Activated naive CD8-positive, alpha-beta T cell treated with anti-CD3 and anti-CD28 coated beads for 36 hours (primary cell): ENCODE measurements at regions not wholly inside any gene's neighbourhood (a gene's known extent, or its start where the extent isn't known, plus 50 kb on each side); places are given as distances from the start of the nearest gene placed in this dataset.

Experiments
- DNase-seq: peaks from one replicate; pipeline ENCODE4 v3.0.0; 2021
- H3K27ac Mint-ChIP-seq: one replicate; pipeline ENCODE4 v1.8.0; 2022; ENCODE audit warnings: mild to moderate bottlenecking, moderate library complexity, mixed read lengths
- H3K27me3 Mint-ChIP-seq: one replicate; pipeline ENCODE4 v1.8.0; 2022; ENCODE audit warnings: mild to moderate bottlenecking, mixed read lengths
- H3K36me3 Mint-ChIP-seq: one replicate; pipeline ENCODE4 v1.8.0; 2021; ENCODE audit warnings: mild to moderate bottlenecking, mixed read lengths
- H3K4me1 Mint-ChIP-seq: one replicate; pipeline ENCODE4 v1.8.0; 2021; ENCODE audit warnings: mixed read lengths
- H3K4me3 Mint-ChIP-seq: one replicate; pipeline ENCODE4 v1.8.0; 2022; ENCODE audit warnings: mild to moderate bottlenecking, moderate library complexity, mixed read lengths
- H3K9me3 Mint-ChIP-seq: one replicate; pipeline ENCODE4 v1.8.0; 2022; ENCODE audit warnings: mixed read lengths

DNA sequence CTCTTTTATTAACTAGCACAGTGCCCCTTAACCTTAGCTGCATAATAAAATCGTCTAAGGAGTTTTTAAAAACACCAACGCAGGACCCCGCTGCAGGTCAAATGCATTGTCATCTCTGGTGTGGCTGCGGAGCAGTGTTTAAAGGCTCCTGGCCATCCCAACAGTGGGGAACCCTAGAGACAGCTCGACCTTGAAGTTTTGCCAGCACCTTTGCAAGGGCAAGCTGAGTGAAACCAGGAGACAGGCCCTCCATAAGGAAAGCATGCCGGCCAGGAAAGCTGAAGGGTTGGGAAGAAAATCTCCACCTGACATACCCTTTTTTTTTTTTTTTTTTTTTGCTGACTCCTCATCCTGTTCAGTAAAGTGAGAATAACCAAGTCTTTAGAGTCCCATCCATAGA, 349.0 kb downstream of the CMPK2 start:
- Mint-ChIP-seq H3K4me3 (no peak overlapping the region), H3K27ac (no peak overlapping the region), H3K27me3 (peaks cover 7% of the 10 kb centered on the region), H3K9me3 (no peaks in the 10 kb centered on the region), H3K36me3 (no peaks in the 10 kb centered on the region), H3K4me1 (no peaks in the 10 kb centered on the region)
- no peak for DNase-seq

GRCh38 chr2:6518361-6518760, 347.3 kb downstream of the CMPK2 start:
- no peak overlapping the region for H3K27ac Mint-ChIP-seq
- H3K27me3 Mint-ChIP-seq: peaks cover 8% of the 10 kb centered on the region
- H3K36me3 Mint-ChIP-seq: no peaks in the 10 kb centered on the region
- no peak for DNase-seq
- no peak overlapping the region for H3K4me3 Mint-ChIP-seq
- no peaks in the 10 kb centered on the region for H3K9me3 Mint-ChIP-seq
- no peaks in the 10 kb centered on the region for H3K4me1 Mint-ChIP-seq

- Mint-ChIP-seq H3K36me3 (no peaks in the 10 kb centered on the region), H3K27ac (no peak overlapping the region), H3K9me3 (no peaks in the 10 kb centered on the region), H3K4me3 (no peak overlapping the region), H3K27me3 (peaks cover 4% of the 10 kb centered on the region), H3K4me1 (no peaks in the 10 kb centered on the region)
- no peak for DNase-seq
Observed at GRCh38 chr2:6523476-6523875, 342.2 kb downstream of the CMPK2 start.

DNA sequence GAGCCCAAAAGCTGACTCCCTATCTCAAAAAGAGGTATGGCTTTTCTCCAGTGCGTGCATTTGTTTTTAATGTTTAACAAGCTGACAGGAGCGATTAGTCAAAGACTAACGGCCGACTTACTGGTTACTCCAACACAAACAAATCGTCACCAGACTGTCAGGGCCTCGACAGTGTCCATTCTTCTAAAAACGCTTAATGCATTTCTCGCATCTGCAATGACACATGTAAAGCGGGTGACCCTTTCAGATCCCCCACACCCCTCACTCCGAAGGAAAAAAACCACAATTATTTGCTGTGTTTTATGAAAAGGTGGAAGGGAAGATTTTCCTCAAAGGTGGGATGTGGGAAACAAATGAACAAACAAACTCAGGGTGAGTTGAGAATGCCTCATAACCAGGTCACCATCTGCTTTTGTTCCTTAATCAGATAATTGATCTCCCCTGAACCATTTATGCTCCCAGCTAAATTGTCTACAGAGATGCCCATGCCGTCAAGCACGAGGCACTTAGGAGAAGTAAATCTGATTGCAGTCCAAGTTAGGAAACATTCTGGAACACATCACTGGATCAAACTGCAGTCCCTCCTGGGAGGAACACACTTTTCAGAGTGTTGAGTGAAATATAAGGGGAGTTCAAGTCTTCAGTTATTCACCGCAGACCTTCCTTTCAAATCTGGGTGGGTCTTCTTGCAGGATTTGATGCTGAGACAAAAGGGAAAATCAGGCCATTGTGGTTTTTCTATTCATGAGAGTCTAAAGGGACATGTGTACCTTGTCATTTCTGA, 340.8 kb downstream of the CMPK2 start:
- H3K27me3 Mint-ChIP-seq: peaks cover 4% of the 10 kb centered on the region
- H3K9me3 Mint-ChIP-seq: no peaks in the 10 kb centered on the region
- no peak overlapping the region for H3K4me3 Mint-ChIP-seq
- no peak for DNase-seq
- H3K27ac Mint-ChIP-seq: no peak overlapping the region
- no peaks in the 10 kb centered on the region for H3K36me3 Mint-ChIP-seq
- H3K4me1 Mint-ChIP-seq: no peaks in the 10 kb centered on the region

GRCh38 chr2:6525475-6525964, 340.2 kb downstream of the CMPK2 start:
- H3K9me3 Mint-ChIP-seq: no peaks in the 10 kb centered on the region
- no peaks in the 10 kb centered on the region for H3K36me3 Mint-ChIP-seq
- H3K4me1 Mint-ChIP-seq: no peaks in the 10 kb centered on the region
- no peak overlapping the region for H3K4me3 Mint-ChIP-seq
- DNase-seq: no peak
- peaks cover 4% of the 10 kb centered on the region for H3K27me3 Mint-ChIP-seq
- H3K27ac Mint-ChIP-seq: no peak overlapping the region

- no peaks in the 10 kb centered on the region for H3K4me1 Mint-ChIP-seq
- DNase-seq: no peak
- no peak overlapping the region for H3K27ac Mint-ChIP-seq
- H3K27me3 Mint-ChIP-seq: peaks cover 4% of the 10 kb centered on the region
- H3K36me3 Mint-ChIP-seq: no peaks in the 10 kb centered on the region
- H3K4me3 Mint-ChIP-seq: no peak overlapping the region
- H3K9me3 Mint-ChIP-seq: no peaks in the 10 kb centered on the region
Observed at GRCh38 chr2:6526093-6526824, 339.4 kb downstream of the CMPK2 start.

GRCh38 chr2:6531304-6531703, 334.4 kb downstream of the CMPK2 start:
- DNase-seq: no peak
- Mint-ChIP-seq H3K9me3 (no peaks in the 10 kb centered on the region), H3K27ac (no peak overlapping the region), H3K27me3 (peaks cover 13% of the 10 kb centered on the region), H3K4me3 (no peak overlapping the region), H3K36me3 (no peaks in the 10 kb centered on the region), H3K4me1 (no peaks in the 10 kb centered on the region)

- Mint-ChIP-seq H3K4me3 (no peak overlapping the region), H3K4me1 (no peaks in the 10 kb centered on the region), H3K27me3 (peaks cover 13% of the 10 kb centered on the region), H3K36me3 (no peaks in the 10 kb centered on the region), H3K9me3 (no peaks in the 10 kb centered on the region), H3K27ac (no peak overlapping the region)
- no peak for DNase-seq
Observed at GRCh38 chr2:6535572-6535971, 330.1 kb downstream of the CMPK2 start.

DNA sequence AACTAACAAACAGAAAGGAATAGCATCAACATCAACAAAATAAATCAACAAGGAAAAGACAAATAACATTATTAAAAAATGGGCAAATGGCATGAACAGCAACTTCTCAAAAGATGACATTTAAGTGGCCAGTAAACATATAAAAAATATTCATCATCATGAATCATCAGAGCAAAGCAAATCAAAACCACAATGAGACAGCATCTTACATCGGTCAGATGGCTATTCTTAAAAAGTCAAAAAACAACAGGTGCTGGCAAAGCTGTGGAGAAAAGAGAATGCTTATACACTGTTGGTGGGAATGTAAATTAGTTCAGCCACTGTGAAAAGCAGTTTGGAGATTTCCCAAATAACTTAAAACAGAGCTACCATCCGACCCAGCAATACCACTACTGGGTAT, 327.1 kb downstream of the CMPK2 start:
- Mint-ChIP-seq H3K4me1 (no peaks in the 10 kb centered on the region), H3K36me3 (no peaks in the 10 kb centered on the region), H3K4me3 (no peak overlapping the region), H3K27me3 (peaks cover 20% of the 10 kb centered on the region), H3K27ac (no peak overlapping the region), H3K9me3 (no peaks in the 10 kb centered on the region)
- DNase-seq: no peak

- Mint-ChIP-seq H3K27me3 (peaks cover 7% of the 10 kb centered on the region), H3K4me3 (no peak overlapping the region), H3K4me1 (no peaks in the 10 kb centered on the region), H3K36me3 (no peaks in the 10 kb centered on the region), H3K9me3 (peaks cover 1% of the 10 kb centered on the region), H3K27ac (no peak overlapping the region)
- DNase-seq: no peak
Observed at GRCh38 chr2:6545336-6545735, 320.4 kb downstream of the CMPK2 start.

DNA sequence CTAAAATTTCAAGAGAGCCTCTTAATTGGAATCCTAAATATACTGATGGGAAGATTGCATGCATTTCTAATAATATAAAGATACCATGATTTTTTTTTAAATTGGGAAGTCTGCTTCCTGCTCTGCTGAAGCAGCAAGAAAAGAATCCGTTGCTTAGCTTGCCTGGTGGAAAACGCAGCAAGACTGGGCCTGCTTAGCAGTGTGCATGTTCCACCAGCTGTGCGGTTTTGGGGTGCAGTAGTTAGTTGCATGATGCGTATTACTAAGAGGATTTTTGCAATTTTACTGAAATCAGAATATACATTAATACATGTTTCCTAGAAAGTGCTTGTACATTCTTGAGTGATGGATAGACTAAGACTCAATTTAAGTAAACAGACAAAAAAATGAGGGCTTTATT, 319.9 kb downstream of the CMPK2 start:
- H3K36me3 Mint-ChIP-seq: no peaks in the 10 kb centered on the region
- DNase-seq: no peak
- no peak overlapping the region for H3K4me3 Mint-ChIP-seq
- peaks cover 1% of the 10 kb centered on the region for H3K9me3 Mint-ChIP-seq
- no peak overlapping the region for H3K27ac Mint-ChIP-seq
- H3K27me3 Mint-ChIP-seq: peaks cover 7% of the 10 kb centered on the region
- no peaks in the 10 kb centered on the region for H3K4me1 Mint-ChIP-seq

DNA sequence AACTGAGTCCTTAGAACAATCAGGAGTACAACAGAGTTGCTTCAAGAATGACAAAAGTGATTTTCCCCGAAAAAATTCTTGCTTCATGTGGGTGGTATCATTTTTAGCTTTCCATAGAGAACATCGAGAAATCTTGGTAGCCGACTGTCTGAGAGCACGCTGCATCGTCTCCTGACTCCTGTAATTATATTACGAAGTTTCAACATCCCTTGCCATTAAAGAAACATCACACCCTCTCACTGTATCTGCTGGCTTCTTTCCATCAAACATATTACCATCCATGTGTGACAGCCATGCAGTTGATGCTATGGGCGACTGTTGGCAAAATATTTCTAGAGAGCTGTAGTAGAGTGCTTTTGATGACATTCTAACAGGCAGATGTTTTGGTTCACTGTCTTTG, 311.2 kb downstream of the CMPK2 start:
- Mint-ChIP-seq H3K4me1 (no peaks in the 10 kb centered on the region), H3K4me3 (no peak overlapping the region), H3K36me3 (no peaks in the 10 kb centered on the region), H3K27me3 (no peaks in the 10 kb centered on the region), H3K9me3 (no peaks in the 10 kb centered on the region), H3K27ac (no peak overlapping the region)
- DNase-seq: no peak

GRCh38 chr2:6556755-6557154, 309.0 kb downstream of the CMPK2 start:
- Mint-ChIP-seq H3K4me3 (no peak overlapping the region), H3K4me1 (no peaks in the 10 kb centered on the region), H3K36me3 (no peaks in the 10 kb centered on the region), H3K9me3 (no peaks in the 10 kb centered on the region), H3K27me3 (no peaks in the 10 kb centered on the region), H3K27ac (no peak overlapping the region)
- no peak for DNase-seq

DNA sequence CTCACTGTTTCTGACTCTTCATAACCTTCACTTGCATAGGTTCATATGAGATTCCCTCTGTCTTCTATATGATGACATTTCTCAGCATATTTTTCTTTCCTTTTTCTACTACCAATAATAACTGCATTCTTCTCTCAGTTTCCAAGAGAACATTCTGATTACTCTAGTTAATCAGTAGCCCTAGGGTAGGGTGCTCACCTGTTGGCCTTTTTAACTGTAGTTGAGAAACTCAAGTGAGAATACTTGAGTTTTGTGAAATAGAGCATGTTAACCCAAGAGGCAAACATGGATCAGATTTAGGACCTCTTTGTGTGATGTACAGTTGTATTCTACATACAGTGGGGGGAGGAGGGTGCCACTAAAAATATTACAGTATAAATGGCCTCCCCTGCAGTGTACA, 308.0 kb downstream of the CMPK2 start:
- Mint-ChIP-seq H3K4me3 (no peak overlapping the region), H3K9me3 (no peaks in the 10 kb centered on the region), H3K27me3 (no peaks in the 10 kb centered on the region), H3K36me3 (no peaks in the 10 kb centered on the region), H3K4me1 (no peaks in the 10 kb centered on the region), H3K27ac (no peak overlapping the region)
- no peak for DNase-seq

GRCh38 chr2:6562771-6563170, 302.9 kb downstream of the CMPK2 start:
- no peak overlapping the region for H3K27ac Mint-ChIP-seq
- DNase-seq: no peak

DNA sequence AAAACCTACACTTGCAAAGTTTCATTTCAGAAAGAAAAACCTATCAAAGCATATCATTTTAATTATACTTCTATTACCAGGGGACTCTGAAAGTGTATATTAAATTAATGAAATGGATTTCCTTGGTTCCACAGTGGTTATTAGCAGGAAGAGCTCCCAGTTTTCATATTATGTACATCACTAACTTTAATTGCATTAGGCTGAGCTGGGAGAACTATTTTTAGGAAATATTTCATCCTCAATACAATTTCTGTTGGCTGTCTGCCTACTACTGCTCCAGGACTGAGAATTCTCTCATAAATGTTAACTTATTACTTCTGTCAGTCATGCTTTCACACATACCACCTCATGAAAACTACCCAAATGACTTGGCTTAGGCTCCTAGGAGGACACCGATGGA, 301.4 kb downstream of the CMPK2 start:
- Mint-ChIP-seq H3K36me3 (no peaks in the 10 kb centered on the region), H3K4me3 (no peak overlapping the region), H3K27me3 (peaks cover 6% of the 10 kb centered on the region), H3K27ac (no peak overlapping the region), H3K9me3 (no peaks in the 10 kb centered on the region), H3K4me1 (no peaks in the 10 kb centered on the region)
- DNase-seq: no peak

More at GRCh38 chr2:6562771-6563170, 302.9 kb downstream of the CMPK2 start:
- Mint-ChIP-seq H3K27me3 (peaks cover 6% of the 10 kb centered on the region), H3K4me1 (no peaks in the 10 kb centered on the region), H3K9me3 (no peaks in the 10 kb centered on the region), H3K36me3 (no peaks in the 10 kb centered on the region), H3K4me3 (no peak overlapping the region)
